Endothelial cell (in vitro differentiated cells): ENCODE measurements at regions not wholly inside any gene's neighbourhood (a gene's known extent, or its start where the extent isn't known, plus 50 kb on each side); places are given as distances from the start of the nearest gene placed in this dataset.

Experiments
- DNase-seq: peaks from one replicate; pipeline ENCODE4 v3.0.0; 2021; ENCODE audit warnings: low spot score
- H3K27ac Mint-ChIP-seq: one replicate; pipeline ENCODE4 v1.8.0; 2021; ENCODE audit warnings: mixed read lengths, inconsistent platforms; ENCODE audit not compliant: unreplicated experiment
- H3K27me3 Mint-ChIP-seq: one replicate; pipeline ENCODE4 v1.8.0; 2021; ENCODE audit warnings: mild to moderate bottlenecking, moderate library complexity, mixed read lengths, inconsistent platforms; ENCODE audit not compliant: unreplicated experiment
- H3K36me3 Mint-ChIP-seq: one replicate; pipeline ENCODE4 v1.8.0; 2021; ENCODE audit warnings: mild to moderate bottlenecking, low read depth, mixed read lengths, inconsistent platforms; ENCODE audit not compliant: unreplicated experiment
- H3K4me1 Mint-ChIP-seq: one replicate; pipeline ENCODE4 v1.8.0; 2021; ENCODE audit warnings: mild to moderate bottlenecking, mixed read lengths, inconsistent platforms; ENCODE audit not compliant: unreplicated experiment
- H3K4me3 Mint-ChIP-seq: one replicate; pipeline ENCODE4 v1.8.0; 2021; ENCODE audit warnings: mild to moderate bottlenecking, mixed read lengths, inconsistent platforms; ENCODE audit not compliant: unreplicated experiment
- H3K9me3 Mint-ChIP-seq: one replicate; pipeline ENCODE4 v1.8.0; 2021; ENCODE audit warnings: mixed read lengths, inconsistent platforms; ENCODE audit not compliant: unreplicated experiment
- CTCF ChIP-seq: fragments of 200-600 bp; sonication (generic); IDR thresholded peaks from one replicate; pipeline ENCODE4 v1.5.0; 2021; ENCODE audit warnings: antibody characterized with exemption; ENCODE audit not compliant: unreplicated experiment

GRCh38 chr6:134866563-134866962, 83.3 kb downstream of the ALDH8A1 start:
- Mint-ChIP-seq H3K27ac (no peak overlapping the region), H3K9me3 (no peaks in the 10 kb centered on the region), H3K27me3 (no peaks in the 10 kb centered on the region), H3K4me3 (no peak overlapping the region), H3K4me1 (no peaks in the 10 kb centered on the region), H3K36me3 (no peaks in the 10 kb centered on the region)
- no peak for DNase-seq
- TF ChIP-seq CTCF = no peak

GRCh38 chr6:134864558-134864957, 85.3 kb downstream of the ALDH8A1 start:
- TF ChIP-seq CTCF = no peak
- no peaks in the 10 kb centered on the region for H3K4me1 Mint-ChIP-seq
- H3K27ac Mint-ChIP-seq = no peak overlapping the region
- H3K36me3 Mint-ChIP-seq = no peaks in the 10 kb centered on the region
- H3K9me3 Mint-ChIP-seq = no peaks in the 10 kb centered on the region
- no peaks in the 10 kb centered on the region for H3K27me3 Mint-ChIP-seq
- H3K4me3 Mint-ChIP-seq = no peak overlapping the region
- no peak for DNase-seq

GRCh38 chr6:134863763-134864510, 86.0 kb downstream of the ALDH8A1 start:
- Mint-ChIP-seq H3K27me3 (no peaks in the 10 kb centered on the region), H3K27ac (no peak overlapping the region), H3K4me1 (no peaks in the 10 kb centered on the region), H3K9me3 (no peaks in the 10 kb centered on the region), H3K4me3 (no peak overlapping the region), H3K36me3 (no peaks in the 10 kb centered on the region)
- TF ChIP-seq CTCF = no peak
- DNase-seq = no peak

GRCh38 chr6:134854366-134854765, 95.5 kb downstream of the ALDH8A1 start:
- no peaks in the 10 kb centered on the region for H3K4me1 Mint-ChIP-seq
- H3K27me3 Mint-ChIP-seq = no peaks in the 10 kb centered on the region
- DNase-seq = no peak
- no peaks in the 10 kb centered on the region for H3K9me3 Mint-ChIP-seq
- no peak overlapping the region for H3K4me3 Mint-ChIP-seq
- H3K36me3 Mint-ChIP-seq = no peaks in the 10 kb centered on the region
- H3K27ac Mint-ChIP-seq = no peak overlapping the region
- TF ChIP-seq CTCF = no peak
